ENCODE measurements at regions not wholly inside any gene's neighbourhood (a gene's known extent, or its start where the extent isn't known, plus 50 kb on each side); places are given as distances from the start of the nearest gene placed in this dataset.

GRCh38 chrX:4735299-4735698 lies 1021.9 kb upstream of the PRKX start:
- Histone ChIP-seq H3K36me3 (ENCODE audit: control insufficient read depth in 2 of 2, extremely low read depth in 1 of 2, insufficient read depth in 2 of 2, low read length in 2 of 2) (no peaks in the 10 kb centered on the region), H3K79me2 (ENCODE audit: control insufficient read depth, insufficient read depth, low read length) (no peaks in the 10 kb centered on the region), H3K4me1 (ENCODE audit: control insufficient read depth, extremely low read depth, insufficient read depth, low read length) (no peaks in the 10 kb centered on the region), H3K27me3 (ENCODE audit: control insufficient read depth in 2 of 2, insufficient read depth in 2 of 2, low read length in 2 of 2) (no peaks in the 10 kb centered on the region), H3K4me2 (ENCODE audit: insufficient read depth, low read length) (no peak overlapping the region), H3K27ac (ENCODE audit: insufficient read depth, low read depth, low read length) (no peak overlapping the region), H3K9me1 (replicated peaks; ENCODE audit: control insufficient read depth, extremely low read depth, insufficient read depth, low read length) (no peaks in the 10 kb centered on the region), H2AFZ (ENCODE audit: low read depth, low read length) (no peak overlapping the region), H3K4me3 (replicated peaks in 1 of 3; ENCODE audit: insufficient read depth in 1 of 3, low read depth in 1 of 3, low read length in 3 of 3) (no peak overlapping the region), H3K9me3 (replicated peaks; ENCODE audit: control insufficient read depth, insufficient read depth, low read length) (no peaks in the 10 kb centered on the region), H4K20me1 (replicated peaks; ENCODE audit: control insufficient read depth, extremely low read depth, insufficient read depth, low read length) (no peaks in the 10 kb centered on the region), H3K9ac (replicated peaks; ENCODE audit: extremely low read depth, insufficient read depth, low read length) (no peak overlapping the region)
- no peak for DNase-seq (ENCODE audit: low read depth, low spot score)
- dilution Hi-C loops (cut with MboI; ENCODE audit: extremely low pct_ligation_motif_present, low sequenced_read_pairs): no loop called here
- ChIA-PET POLR2A (no interaction called here), CTCF (no interaction called here)
- no peak for FAIRE-seq
- intact Hi-C loops (cut with micrococcal nuclease): no loop called here
- BruUV-seq (replicated peaks): no TSS peak
- TF ChIP-seq FOS (IDR thresholded peaks at IDR 0.05; ENCODE audit: borderline replicate concordance, insufficient read depth, low read length): no peak
- TF ChIP-seq MAX (IDR thresholded peaks at IDR 0.05; ENCODE audit: insufficient read depth, insufficient read length): no peak
- no peak for TF ChIP-seq GATA2 (IDR thresholded peaks at IDR 0.05; ENCODE audit: insufficient read depth, insufficient read length, low read depth, low read length)
- TF ChIP-seq POLR2A (IDR thresholded peaks at IDR 0.05; ENCODE audit: low read depth, low read length): no peak
- no peak for TF ChIP-seq JUN (IDR thresholded peaks at IDR 0.05; ENCODE audit: borderline replicate concordance, insufficient read depth, insufficient read length, low read depth)
- TF ChIP-seq MYC (IDR thresholded peaks at IDR 0.05; ENCODE audit: low read depth, low read length): no peak

GRCh38 chrX:4710618-4711433 lies 997.4 kb upstream of the PRKX start:
- dilution Hi-C loops (cut with MboI; ENCODE audit: extremely low pct_ligation_motif_present, low sequenced_read_pairs) (no loop called here), intact Hi-C loops (cut with micrococcal nuclease) (no loop called here)
- H3K27ac ChIP-seq (ENCODE audit: insufficient read depth, low read depth, low read length): no peak overlapping the region
- no peaks in the 10 kb centered on the region for H3K9me3 ChIP-seq (replicated peaks; ENCODE audit: control insufficient read depth, insufficient read depth, low read length)
- no peak for FAIRE-seq
- POLR2A ChIA-PET: no interaction called here
- H3K4me1 ChIP-seq (ENCODE audit: control insufficient read depth, extremely low read depth, insufficient read depth, low read length): no peaks in the 10 kb centered on the region
- no peaks in the 10 kb centered on the region for H4K20me1 ChIP-seq (replicated peaks; ENCODE audit: control insufficient read depth, extremely low read depth, insufficient read depth, low read length)
- BruUV-seq (replicated peaks): no TSS peak
- no peaks in the 10 kb centered on the region for H3K79me2 ChIP-seq (ENCODE audit: control insufficient read depth, insufficient read depth, low read length)
- no peak overlapping the region for H2AFZ ChIP-seq (ENCODE audit: low read depth, low read length)
- no peak overlapping the region for H3K4me3 ChIP-seq (replicated peaks in 1 of 3; ENCODE audit: insufficient read depth in 1 of 3, low read depth in 1 of 3, low read length in 3 of 3)
- no peaks in the 10 kb centered on the region for H3K36me3 ChIP-seq (ENCODE audit: control insufficient read depth in 2 of 2, extremely low read depth in 1 of 2, insufficient read depth in 2 of 2, low read length in 2 of 2)
- no peak for TF ChIP-seq FOS (IDR thresholded peaks at IDR 0.05; ENCODE audit: borderline replicate concordance, insufficient read depth, low read length)
- no peak for TF ChIP-seq EZH2 (IDR thresholded peaks at IDR 0.05; ENCODE audit: borderline replicate concordance, low read depth, low read length, severe bottlenecking)
- TF ChIP-seq JUN (IDR thresholded peaks at IDR 0.05; ENCODE audit: borderline replicate concordance, insufficient read depth, insufficient read length, low read depth): no peak
- no peak for TF ChIP-seq POLR2AphosphoS5 (IDR thresholded peaks at IDR 0.05; ENCODE audit: insufficient read depth, low read depth, low read length)
- no peak for TF ChIP-seq MYC (IDR thresholded peaks at IDR 0.05; ENCODE audit: low read depth, low read length)
- no peak for TF ChIP-seq CTCF (IDR thresholded peaks at IDR 0.05; ENCODE audit: extremely low read depth in 1 of 2, insufficient read depth in 1 of 2, low read depth in 1 of 2, low read length in 2 of 2)
- TF ChIP-seq GATA2 (IDR thresholded peaks at IDR 0.05; ENCODE audit: insufficient read depth, insufficient read length, low read depth, low read length): no peak
- no peak for TF ChIP-seq POLR2A (IDR thresholded peaks at IDR 0.05; ENCODE audit: low read depth, low read length)
- DNase-seq (ENCODE audit: low read depth, low spot score): no peak
- CTCF ChIA-PET: no interaction called here
- no peak overlapping the region for H3K9ac ChIP-seq (replicated peaks; ENCODE audit: extremely low read depth, insufficient read depth, low read length)
- H3K4me2 ChIP-seq (ENCODE audit: insufficient read depth, low read length): no peak overlapping the region
- no peaks in the 10 kb centered on the region for H3K27me3 ChIP-seq (ENCODE audit: control insufficient read depth in 2 of 2, insufficient read depth in 2 of 2, low read length in 2 of 2)
- no peaks in the 10 kb centered on the region for H3K9me1 ChIP-seq (replicated peaks; ENCODE audit: control insufficient read depth, extremely low read depth, insufficient read depth, low read length)
